GM12878 (cell line): ENCODE measurements at regions not wholly inside any gene's neighbourhood (a gene's known extent, or its start where the extent isn't known, plus 50 kb on each side); places are given as distances from the start of the nearest gene placed in this dataset.

Experiments
- CHD4 ChIP-seq: fragments of 200-600 bp; sonication (generic); IDR thresholded peaks from 2 replicates; pipeline ENCODE4 v1.6.1; 2016; ENCODE audit warnings: mild to moderate bottlenecking
- EGR1 ChIP-seq, 2 experiments: IDR thresholded peaks; 1 replicate in 1 of 2; 2 replicates in 1 of 2; pipeline ENCODE4 v1.6.1; 2011 to 2012; ENCODE audit warnings: low read depth in 2 of 2, low read length in 2 of 2, borderline replicate concordance in 1 of 2, mild to moderate bottlenecking in 1 of 2, moderate library complexity in 1 of 2
- EZH2 ChIP-seq: IDR thresholded peaks from 2 replicates; pipeline ENCODE4 v1.6.1; 2012; ENCODE audit warnings: low read depth, mild to moderate bottlenecking, control low read depth, inconsistent platforms, low read length, borderline replicate concordance; ENCODE audit not compliant: control insufficient read depth
- MXI1 ChIP-seq: fragments of 150-350 bp; IDR thresholded peaks from 2 replicates; pipeline ENCODE4 v1.6.1; 2011; ENCODE audit warnings: low read depth, mild to moderate bottlenecking, inconsistent platforms, low read length, improper control_type of control experiment
- MYC ChIP-seq: IDR thresholded peaks from 2 replicates; pipeline ENCODE4 v1.6.1; 2011; ENCODE audit warnings: mild to moderate bottlenecking, low read length, moderate library complexity, inconsistent platforms; ENCODE audit not compliant: insufficient read depth, insufficient replicate concordance, insufficient read length, severe bottlenecking
- POLR2AphosphoS5 ChIP-seq: IDR thresholded peaks from 2 replicates; pipeline ENCODE4 v1.6.1; 2011; ENCODE audit warnings: mild to moderate bottlenecking, low read length, inconsistent platforms
- RCOR1 ChIP-seq: conservative IDR thresholded peaks from 2 replicates; pipeline ENCODE4 v1.6.1; 2012; ENCODE audit warnings: low read depth, low read length, improper control_type of control experiment
- SREBF2 ChIP-seq: IDR thresholded peaks from 2 replicates; pipeline ENCODE4 v1.6.1; 2012; ENCODE audit warnings: mild to moderate bottlenecking, low read length
- TF ChIP-seq, protein P1 (sequence below): fragments of 450-650 bp; IDR thresholded peaks from 2 replicates; pipeline ENCODE4 v1.6.1; 2017; ENCODE audit warnings: antibody characterized with exemption, mild to moderate bottlenecking, moderate library complexity
- TF ChIP-seq, protein P2 (sequence below), 3 experiments: IDR thresholded peaks in 2 of 3; conservative IDR thresholded peaks in 1 of 3; 2 replicates each; pipeline ENCODE4 v1.5.1; 2011; ENCODE audit warnings: low read depth in 3 of 3, low read length in 3 of 3, mild to moderate bottlenecking in 3 of 3, control low read depth in 2 of 3, moderate library complexity in 2 of 3, inconsistent platforms in 1 of 3, mixed read lengths in 1 of 3; ENCODE audit not compliant: control insufficient read depth in 2 of 3, insufficient read depth in 1 of 3; ENCODE audit errors: extremely low read depth in 1 of 3

DNA sequence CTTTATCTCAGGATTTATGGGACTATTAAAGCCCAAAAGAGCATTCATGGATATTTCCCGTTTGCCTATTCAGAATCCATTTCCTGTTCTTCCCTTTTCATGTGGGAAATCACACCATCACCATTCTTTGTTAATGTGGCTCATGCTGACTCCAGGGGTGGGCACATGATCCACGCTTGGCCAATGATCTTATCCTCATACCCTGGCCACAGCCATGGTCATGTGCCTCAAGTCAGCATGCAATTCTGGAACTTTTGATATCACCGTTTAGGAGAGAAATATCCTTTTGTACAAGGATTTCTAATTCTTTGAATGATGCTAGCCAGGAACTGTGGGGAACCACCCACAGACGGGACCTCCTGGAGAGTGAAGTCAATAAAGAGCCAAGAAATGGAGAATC, 272.2 kb downstream of the PRELID2 start:
- TF ChIP-seq RCOR1 (no peak), SREBF2 (no peak), EZH2 (no peak), MYC (no peak), CHD4 (no peak), EGR1 (IDR thresholded peaks at IDR 0.05; ENCODE audit: borderline replicate concordance in 1 of 2, low read depth in 2 of 2, low read length in 2 of 2) (no peak), POLR2AphosphoS5 (no peak), MXI1 (no peak)
- TF ChIP-seq, protein P1, sequence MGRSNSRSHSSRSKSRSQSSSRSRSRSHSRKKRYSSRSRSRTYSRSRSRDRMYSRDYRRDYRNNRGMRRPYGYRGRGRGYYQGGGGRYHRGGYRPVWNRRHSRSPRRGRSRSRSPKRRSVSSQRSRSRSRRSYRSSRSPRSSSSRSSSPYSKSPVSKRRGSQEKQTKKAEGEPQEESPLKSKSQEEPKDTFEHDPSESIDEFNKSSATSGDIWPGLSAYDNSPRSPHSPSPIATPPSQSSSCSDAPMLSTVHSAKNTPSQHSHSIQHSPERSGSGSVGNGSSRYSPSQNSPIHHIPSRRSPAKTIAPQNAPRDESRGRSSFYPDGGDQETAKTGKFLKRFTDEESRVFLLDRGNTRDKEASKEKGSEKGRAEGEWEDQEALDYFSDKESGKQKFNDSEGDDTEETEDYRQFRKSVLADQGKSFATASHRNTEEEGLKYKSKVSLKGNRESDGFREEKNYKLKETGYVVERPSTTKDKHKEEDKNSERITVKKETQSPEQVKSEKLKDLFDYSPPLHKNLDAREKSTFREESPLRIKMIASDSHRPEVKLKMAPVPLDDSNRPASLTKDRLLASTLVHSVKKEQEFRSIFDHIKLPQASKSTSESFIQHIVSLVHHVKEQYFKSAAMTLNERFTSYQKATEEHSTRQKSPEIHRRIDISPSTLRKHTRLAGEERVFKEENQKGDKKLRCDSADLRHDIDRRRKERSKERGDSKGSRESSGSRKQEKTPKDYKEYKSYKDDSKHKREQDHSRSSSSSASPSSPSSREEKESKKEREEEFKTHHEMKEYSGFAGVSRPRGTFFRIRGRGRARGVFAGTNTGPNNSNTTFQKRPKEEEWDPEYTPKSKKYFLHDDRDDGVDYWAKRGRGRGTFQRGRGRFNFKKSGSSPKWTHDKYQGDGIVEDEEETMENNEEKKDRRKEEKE = no peak
- TF ChIP-seq, protein P2, sequence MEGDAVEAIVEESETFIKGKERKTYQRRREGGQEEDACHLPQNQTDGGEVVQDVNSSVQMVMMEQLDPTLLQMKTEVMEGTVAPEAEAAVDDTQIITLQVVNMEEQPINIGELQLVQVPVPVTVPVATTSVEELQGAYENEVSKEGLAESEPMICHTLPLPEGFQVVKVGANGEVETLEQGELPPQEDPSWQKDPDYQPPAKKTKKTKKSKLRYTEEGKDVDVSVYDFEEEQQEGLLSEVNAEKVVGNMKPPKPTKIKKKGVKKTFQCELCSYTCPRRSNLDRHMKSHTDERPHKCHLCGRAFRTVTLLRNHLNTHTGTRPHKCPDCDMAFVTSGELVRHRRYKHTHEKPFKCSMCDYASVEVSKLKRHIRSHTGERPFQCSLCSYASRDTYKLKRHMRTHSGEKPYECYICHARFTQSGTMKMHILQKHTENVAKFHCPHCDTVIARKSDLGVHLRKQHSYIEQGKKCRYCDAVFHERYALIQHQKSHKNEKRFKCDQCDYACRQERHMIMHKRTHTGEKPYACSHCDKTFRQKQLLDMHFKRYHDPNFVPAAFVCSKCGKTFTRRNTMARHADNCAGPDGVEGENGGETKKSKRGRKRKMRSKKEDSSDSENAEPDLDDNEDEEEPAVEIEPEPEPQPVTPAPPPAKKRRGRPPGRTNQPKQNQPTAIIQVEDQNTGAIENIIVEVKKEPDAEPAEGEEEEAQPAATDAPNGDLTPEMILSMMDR (IDR thresholded peaks at IDR 0.05 in 2 of 3, conservative IDR thresholded peaks at IDR 0.05 in 1 of 3; ENCODE audit: control insufficient read depth in 2 of 3, extremely low read depth in 1 of 3, insufficient read depth in 1 of 3, low read depth in 3 of 3, low read length in 3 of 3) = no peak
